ENCODE measurements at regions not wholly inside any gene's neighbourhood (a gene's known extent, or its start where the extent isn't known, plus 50 kb on each side); places are given as distances from the start of the nearest gene placed in this dataset.

DNA sequence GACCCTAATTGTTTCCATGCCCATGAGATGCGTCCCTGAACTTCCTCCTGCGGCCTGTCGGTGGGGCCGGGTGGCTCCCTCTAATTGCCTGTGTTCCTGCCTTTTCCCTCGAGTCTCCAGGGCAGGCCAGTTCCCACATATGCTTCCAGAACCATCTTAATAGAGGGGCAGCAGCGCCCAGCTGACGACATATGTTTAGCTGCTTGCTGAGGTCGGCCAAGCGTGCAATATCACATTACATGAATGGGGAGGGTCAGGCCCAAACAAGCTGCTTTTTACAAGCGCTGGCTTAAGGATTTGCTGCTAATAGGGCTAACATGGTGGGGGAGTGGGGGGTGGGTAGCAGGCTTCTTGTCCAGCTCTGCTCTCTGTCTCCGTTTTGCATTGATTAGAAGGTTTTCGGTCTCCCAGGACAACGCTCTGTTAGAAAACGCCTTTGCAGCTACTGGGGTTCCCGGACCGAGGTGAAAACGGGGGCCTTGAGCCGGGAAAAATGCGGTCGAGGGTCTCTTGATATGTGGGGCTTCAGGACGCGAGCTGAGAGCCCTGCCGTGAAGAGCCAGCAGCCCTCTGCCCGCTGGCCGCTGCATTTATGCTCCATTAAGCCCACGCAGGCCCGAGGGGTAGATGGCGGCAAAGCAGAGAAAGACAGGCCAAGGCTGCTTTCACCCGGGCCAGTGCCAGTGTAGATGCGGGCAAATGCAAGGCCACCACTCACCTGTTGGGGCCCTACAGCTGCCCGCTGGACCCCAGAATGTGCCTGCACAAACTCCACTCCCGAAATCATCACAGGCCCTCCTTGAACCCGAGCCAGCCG, 308.5 kb downstream of the BMP7 start:
- DNase-seq, result peak; percentile 89

DNA sequence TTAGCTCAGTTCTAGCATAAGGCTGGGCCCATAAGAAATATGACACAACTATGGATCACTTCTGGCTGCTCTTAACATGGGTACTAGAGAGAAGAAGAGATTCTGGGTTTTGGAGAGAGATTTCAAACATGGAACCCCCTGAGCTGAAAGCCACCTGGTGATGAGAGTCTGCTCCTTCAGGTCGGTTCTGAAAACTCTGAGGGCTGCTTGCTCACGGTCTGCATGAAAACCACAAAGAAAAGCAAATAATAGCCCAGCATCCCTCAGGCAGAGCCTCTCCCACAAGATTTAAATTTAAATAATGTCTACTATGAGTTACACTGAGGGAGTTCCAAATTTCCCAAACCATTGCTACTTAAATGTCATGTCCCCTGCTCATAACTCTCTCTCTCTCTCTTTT, 301.5 kb downstream of the BMP7 start:
- DNase-seq, result no peak

DNA sequence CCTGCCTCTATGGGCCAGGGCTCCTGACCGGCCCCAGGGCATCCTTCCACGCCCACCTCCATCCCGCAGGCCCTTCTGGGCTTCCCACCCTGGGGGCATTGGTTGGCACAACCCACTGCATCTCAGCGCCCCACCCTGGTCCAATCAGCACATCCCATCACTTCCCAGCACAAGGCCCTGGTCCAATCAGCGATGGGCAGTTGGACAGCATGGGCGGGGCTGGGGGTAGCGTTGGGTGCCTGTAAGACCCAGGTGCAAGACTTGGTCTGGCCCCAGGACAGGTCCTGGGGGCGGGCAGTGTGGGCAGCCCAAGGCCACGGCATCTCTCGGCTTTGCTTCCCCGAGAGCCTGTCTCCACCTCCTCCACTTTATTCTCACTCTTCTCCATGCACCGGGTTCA, 298.5 kb downstream of the BMP7 start:
- no peak for DNase-seq

DNA sequence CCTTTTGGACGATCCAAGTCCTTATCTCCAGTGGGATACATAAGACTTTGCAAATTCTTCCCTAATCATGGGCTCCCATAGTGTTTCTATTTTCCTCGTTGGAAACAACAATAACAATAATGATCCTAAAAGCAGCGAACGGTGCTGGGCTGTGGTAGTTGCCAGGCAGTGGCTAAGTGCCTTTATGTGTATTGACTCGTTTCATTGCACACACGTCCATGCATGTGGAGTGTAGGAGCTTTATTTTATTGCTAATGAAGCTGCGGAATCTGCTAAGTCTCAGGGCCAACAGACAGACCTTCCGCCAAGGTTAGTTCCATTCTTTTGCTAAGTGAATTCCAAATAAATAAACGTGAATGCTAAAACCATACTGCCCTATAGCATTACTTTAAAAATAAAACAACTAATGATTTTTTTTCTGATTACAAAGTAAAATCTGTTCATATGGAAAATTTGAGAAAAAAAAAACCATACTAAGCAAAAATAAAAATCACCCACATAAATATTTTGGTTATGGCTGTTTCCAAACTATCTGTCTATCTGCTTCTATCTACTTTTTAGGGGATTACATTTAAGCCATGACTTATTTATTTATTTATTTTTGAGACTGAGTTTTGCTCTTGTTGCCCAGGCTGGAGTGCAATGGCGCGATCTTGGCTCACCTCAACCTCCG, 297.9 kb downstream of the BMP7 start:
- no peak for DNase-seq

DNA sequence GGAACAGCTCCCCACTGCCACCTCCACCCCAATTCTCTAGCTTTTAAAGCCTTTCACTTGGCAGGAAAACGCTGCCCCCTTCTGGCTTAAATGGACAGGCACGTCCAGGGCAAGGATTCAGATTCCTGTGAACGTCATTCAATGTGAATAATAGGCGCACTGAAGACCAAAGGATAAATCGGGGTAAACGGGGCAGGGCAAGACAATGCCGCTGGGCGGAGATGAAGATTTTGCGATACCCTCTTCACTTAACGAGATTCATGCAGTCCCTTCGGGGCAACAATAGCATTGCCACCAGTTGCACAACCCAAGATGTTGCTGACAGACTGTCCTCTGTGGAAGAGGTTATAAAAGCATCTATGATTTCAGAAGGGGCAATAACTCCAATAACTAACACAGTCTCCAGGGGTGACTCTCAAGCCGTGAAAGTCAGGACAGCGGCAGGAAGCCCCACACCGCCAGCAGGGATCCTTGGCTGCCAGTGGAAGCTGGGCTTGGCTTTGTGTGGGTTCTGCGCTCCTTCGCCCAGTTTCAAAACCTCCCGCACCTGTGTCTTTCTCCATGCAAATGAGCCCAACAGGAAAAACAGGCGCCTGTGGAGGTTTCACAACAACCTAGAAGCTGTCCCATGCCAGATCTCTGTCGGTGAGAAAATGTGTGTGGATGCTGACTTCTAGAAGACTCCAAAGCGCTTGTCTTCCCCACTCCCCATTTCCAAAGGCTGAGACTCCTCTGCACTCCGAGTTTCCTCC, 291.8 kb downstream of the BMP7 start:
- peak; percentile 69 for DNase-seq

DNA sequence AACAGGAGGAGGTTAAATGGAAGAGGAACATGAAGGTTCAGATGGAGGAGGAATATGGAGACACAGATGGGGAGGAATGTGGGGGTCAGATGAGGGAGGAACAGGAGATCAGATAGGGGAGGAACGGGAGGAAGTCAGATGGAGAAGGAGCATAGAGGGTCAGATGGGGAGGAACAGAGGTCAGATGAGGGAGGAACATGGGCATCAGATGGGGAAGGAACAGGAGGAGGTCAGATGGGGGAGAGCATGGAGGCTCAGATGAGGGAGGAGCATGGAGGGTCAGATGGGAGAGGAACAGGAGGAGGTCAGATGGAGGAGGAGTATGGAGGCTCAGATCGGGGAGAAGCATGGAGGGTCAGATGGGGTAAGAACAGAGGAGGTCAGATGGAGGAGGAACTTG, 290.6 kb downstream of the BMP7 start:
- no peak for DNase-seq

DNA sequence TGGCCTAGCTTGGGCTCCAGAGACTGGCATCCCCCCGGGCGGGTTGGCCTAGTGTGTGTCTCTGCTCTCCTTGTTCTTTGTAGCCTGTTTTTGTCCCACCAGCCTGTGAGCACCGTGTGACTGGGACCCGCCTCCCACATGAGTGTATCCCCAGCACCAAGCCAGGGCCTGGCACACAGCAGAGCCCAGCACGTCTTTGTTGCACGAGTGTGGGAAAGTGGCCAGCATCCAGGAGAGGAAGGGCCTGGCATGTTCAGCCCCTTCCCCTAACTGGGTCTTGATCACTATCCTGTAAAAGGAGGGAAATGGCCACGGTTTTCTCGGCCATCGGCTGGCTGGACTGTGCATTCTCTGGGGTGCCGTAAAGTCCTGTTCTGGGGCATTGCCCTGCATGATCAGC, 290.1 kb downstream of the BMP7 start:
- DNase-seq, result no peak

DNA sequence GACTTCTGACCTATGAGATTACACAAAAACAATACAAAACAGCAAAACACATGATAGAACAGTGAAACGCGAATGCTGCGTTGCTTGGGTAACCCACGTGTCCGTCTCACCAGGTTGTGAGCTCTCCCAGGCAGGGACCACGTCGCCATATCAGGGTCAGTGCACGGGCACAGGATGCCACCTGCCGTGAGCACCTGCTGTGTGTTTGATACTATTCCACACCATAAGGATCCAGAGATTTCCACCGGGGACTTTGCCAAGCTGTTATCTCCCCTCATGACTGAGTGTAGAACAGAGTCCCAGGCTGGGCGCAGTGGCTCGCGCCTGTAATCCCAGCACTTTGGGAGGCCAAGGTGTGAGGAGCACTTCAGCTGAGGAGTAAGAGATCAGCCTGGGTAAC, 288.0 kb downstream of the BMP7 start:
- no peak for DNase-seq

DNA sequence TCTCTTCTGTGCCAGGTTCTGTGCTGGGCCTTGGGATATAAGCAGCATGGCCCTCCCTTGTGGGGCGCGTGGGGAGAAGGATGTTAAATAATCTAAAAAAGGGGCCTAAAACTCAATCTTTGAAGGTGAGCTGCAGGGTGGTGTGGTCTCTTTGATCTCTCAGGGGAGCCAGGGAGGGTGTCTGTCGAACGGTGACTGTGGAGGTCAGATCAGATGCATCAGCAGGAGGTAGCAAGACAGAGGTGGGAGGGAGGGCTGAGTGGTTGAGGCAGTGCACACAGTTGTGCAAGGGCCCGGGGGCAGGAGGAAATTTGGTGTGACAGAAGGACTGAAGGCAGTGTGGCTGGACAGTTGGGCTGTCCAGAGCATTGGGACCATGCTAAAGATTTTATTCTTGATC, 287.3 kb downstream of the BMP7 start:
- DNase-seq, result no peak

DNA sequence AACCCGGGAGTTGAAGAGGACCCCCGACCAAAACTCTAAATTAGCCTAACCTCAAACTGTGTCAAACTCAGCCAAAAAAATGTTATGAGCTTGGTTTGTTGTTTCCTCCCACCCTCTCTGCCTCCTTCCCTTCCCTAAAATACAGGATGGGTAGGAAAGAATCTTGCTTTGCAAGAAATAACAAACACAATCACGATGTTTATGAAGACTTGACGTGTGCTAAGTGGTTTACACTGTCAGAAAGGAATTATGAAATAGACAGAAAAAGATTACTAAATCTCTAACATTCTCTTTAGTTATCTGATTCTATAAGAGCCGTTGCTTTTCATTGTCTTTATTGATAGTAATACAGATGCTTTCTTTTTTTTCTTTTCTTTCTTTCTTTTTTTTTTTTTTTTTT, 285.1 kb downstream of the BMP7 start:
- DNase-seq, result no peak

DNA sequence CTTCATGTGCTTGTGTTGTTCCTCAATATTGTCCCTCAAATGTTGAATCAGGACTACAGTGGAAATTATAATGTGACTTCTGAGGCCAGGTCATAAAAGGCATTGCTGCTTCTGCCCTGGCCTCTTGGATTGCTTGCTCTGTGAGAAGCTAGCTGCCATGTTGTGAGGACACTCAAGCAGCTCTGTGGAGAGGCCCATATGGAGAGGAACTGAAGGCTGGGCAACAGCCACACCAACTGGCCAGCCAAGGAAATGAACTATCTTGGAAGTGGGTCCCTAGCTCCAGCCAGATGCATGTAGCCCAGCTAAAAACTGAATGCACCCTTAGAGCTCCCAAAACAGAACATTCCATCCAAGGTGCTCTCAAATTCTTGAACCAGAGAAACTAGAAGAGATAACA, 282.6 kb downstream of the BMP7 start:
- no peak for DNase-seq

DNA sequence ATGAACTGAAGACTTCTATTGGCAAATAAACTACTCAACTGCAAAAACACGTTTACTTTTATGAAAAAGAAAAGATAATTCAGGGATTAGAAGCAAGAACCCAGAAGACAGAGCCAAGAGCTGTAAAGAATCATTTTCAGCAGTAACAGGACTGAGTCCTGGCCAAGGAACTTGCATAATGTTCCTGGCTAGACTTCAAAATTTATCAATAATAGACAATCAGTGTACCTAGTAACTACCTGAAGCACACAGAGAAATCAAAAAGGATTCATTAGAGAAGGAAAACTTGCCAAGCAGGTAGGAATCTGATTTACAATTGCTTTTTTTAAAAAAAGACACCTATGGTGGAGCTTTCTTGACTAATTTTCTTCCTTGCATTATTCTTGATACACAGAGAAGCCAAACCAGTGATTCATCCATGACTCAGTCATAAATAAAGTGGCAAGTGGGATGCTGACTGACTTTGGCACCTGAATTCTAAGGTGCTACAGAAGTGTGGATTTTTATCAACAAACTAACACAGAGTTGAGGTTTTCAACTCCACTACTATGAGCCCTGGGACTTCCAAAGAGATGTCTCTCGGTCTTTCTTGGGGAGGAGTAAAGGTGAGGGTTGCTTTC, 281.3 kb downstream of the BMP7 start:
- no peak for DNase-seq

DNA sequence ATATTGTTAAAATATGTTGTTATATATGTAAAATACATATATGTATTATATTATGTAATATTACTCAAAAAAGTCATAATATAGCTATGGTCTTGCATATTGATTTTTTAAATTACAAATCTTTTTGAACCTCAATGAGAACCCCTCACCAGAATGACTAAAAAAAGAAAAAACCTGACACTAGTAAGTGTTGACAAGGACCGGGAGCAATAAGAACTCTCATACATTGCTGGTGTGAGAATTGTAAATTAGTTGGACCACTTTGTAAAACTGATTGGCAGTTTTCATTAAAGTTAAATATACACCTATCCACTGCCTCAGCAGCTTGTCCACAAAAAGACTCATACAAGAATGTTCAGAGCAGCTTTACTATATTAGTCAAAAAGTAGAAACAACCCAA, 280.0 kb downstream of the BMP7 start:
- no peak for DNase-seq

DNA sequence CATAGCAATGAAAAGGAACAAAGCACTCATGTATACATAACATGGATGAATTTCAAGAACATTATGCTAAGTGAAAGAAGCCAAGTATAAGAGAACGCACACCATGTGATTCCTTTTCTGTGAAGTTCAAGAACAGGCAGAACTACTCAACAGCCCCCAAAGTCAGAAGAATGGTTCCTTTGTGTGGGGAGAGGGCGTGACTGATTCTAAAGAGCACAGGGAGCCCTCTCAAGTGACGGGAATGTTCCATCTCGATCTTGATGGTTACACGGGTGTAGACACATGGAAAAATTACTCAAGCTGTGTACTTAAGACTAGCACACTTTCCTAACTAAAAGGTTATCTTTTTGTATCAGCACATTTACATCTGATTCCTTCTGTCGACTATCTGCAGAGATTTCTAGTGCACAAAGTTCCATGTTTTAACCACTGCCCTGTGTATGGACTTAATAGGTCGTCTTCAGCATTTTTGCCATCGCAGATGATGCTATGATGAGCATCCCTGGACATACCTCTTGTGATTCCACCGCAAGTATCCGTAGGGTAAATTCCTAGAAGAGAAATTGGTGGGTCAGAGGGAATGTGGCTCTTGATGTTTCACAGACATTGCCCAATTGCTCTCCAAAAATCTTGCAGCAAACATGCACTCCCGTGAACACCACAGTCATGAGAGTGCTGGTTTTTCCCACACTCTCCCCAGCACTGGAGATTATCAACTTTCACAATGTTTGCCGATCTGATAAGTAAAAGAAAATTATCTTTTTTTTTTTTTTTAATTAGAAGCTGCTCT, 279.3 kb downstream of the BMP7 start:
- no peak for DNase-seq

DNA sequence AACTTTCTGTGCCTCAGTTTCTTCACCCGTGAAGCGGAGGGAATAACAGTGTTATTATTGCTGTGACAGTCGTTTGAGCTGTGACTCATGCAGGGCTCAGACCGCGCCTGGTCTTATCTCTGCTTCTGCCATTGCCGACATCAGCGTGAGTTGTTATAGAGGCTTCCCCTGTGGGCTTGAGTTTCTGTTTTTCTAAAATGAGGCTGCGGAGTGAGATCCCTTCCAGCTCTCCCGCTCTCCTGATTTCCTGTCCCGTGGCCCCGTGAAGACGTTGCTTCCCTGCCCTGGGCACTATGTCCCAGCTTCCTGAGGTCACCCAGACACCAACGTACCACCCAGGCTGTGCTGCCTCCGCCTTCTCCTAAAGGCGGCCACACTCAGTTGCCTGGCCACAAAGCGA, 278.5 kb downstream of the BMP7 start:
- DNase-seq, result no peak

DNA sequence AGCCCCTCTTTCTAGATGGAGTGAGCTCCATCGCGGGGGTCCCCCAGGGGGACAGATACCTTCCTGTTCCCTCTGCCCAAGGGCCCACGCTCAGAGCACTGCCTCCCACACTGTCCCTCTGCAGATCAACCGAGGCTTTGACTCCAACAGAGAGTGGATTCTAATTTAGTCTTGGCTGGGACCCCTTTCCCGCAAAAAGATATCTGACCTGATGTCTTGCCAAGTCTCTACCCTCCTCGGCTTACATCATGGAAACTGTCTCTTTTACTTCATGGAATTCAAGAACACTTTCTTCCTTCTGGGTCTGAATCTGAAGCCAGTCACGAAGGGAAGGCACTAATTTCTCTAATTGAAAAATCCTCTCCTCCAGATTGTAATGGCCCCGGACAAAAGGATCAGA, 278.0 kb downstream of the BMP7 start:
- no peak for DNase-seq

DNA sequence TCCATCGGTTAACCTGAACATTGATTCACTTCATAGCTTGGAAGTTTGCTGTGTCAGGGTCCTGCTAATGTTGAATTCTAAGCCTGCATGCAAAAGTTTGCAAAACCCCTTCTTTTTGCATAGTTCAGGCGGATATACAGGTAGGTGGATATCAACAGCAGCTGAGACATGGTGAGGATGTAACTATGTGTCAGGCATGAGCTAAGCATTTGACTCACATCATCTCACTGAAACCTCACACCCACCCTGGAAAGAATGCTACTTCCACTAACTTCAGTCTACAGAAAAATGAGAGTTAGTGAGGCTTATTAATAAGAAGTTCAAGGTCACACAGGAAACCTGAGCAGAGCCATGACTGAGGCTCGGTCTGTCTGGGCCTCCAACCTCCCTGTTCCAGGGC, 276.9 kb downstream of the BMP7 start:
- no peak for DNase-seq

DNA sequence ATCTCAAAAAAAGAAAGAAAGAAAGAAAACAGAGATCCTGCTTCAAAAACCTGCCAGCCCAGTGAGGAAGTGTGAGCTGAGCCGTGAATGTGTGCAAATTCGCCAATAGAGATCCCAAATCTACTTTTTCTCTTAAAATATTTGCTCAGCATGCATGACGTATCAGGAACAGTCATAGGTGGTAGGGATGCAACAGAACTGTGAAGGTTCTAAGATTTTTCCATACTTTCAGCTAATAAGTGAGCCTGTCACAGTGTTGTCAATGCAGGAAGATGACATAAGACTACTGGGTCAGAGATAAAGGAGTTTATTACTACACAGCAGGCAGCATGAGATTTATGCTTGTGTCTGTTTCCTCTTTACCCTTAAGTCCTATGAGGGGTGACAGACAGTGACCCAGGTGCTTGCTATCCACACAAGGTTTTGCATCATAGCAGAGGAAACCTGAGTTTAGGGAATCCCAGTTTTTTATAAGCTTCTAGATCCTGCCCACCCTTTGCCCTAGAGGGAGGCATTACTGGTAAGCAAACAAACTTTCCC, 273.4 kb downstream of the BMP7 start:
- DNase-seq, result no peak

DNA sequence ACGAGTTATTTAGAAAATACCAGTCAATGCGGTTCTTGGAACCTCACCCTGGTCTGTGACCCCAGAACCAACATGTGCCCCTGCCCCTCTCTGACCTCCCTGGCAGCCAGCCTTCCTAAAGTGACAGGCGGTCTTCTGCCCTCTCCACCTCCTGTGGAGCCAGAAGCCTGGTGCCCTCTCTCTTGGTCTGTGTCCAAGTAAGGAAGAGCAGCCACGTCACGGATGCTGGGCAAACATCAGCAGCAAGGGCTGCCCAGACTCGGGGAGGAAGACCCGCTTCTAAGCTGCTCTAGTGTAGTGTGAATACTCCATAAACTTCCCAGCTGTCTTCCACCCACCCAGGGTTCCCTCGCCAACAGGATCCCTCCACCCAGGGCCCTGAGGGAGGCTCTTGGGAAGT, 272.4 kb downstream of the BMP7 start:
- DNase-seq, result no peak

DNA sequence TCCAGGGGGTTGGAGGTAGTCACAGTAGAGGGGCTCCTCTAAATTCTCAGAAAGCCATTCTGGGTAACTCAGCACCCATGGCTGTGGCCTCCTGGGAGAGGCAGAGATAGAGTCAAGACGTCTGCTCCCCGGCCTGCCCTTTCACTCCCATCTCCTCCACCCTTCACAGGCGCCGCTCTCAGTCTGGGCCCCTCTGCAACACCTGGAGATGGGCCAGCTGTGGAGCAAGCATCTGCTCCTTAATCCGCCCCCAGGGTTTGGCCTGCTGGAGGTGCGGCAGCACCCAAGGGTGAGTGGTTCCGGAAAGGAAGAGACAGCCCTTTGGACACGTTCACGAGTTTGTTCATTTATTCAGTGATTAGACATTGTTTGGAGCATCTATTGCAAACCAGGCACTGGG, 271.3 kb downstream of the BMP7 start:
- no peak for DNase-seq

DNA sequence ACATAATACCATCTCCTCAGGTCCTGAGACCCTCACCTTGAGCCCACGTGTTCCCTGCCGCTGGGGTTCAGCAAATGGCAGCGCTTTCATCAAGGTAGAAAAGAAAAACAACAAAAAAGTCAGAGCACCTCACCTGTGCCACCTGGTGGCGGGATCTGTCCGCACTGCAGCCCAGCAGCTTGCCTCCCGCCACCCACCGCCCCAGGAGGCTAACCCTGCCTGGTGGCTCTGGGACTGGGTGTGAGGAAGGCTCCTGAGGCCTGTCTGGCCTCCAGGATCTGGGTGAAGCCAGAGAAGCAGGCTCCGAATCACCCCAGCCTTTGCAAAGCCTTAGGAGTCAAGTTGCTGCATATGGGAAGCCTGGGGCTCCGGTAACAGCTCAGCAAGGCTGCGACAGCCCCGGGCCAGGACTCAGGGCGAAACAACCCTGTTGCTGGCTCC, 270.8 kb downstream of the BMP7 start:
- DNase-seq, result no peak

DNA sequence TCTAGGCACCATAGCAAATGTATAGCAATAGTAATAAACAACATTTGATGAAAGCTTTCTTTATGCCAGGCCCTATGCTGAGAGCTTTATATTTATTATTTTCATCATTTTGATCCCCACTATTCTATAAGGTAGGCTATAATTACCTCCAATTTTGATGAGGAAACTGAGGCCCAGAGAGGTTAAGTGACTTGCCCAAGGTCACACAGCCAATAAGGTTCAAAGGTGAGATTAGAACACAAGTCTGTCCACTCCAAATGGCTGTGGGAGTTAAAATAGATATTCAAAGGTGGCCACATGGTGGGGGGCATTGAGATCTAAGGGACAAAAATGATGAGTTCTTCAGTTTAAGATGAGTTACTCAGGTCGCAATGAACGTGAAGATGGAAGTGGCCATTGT, 269.9 kb downstream of the BMP7 start:
- no peak for DNase-seq

Measured in left kidney (tissue), 1 donor.